ENCODE measurements at regions not wholly inside any gene's neighbourhood (a gene's known extent, or its start where the extent isn't known, plus 50 kb on each side); places are given as distances from the start of the nearest gene placed in this dataset.

DNA sequence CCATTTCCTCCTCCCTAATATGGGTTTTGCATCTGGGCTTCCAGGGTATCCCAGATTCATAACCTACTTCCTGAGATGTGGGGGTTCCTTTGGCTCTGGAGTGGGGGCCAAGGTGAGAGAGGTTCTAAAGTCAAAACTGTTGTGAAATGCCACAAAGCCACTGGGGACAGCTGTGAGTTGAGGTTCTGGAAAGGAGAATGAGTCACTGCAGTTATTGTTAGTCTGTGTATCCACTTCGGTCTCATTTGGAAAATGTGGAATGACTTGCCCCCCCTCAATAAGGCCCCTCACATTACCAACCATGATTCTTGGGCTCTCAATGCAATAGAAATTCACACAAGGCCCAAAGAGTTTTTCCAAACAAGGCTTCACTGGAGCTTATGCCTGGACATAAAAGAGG lies 51.1 kb upstream of the LGALSL start:
- TF ChIP-seq POLR2A (IDR thresholded peaks at IDR 0.05): no peak
- TF ChIP-seq CTCF (IDR thresholded peaks at IDR 0.05): no peak
